Gastrocnemius medialis (tissue), 4 donors: ENCODE measurements at regions not wholly inside any gene's neighbourhood (a gene's known extent, or its start where the extent isn't known, plus 50 kb on each side); places are given as distances from the start of the nearest gene placed in this dataset.

ENCODE experiments used
- ATAC-seq, 2 donors: fragments of 150-250 bp; one replicate each; pipeline ENCODE4 v1.9.1; 2016
- DNase-seq, 2 donors: peaks; one replicate each; pipeline ENCODE4 v3.0.0-alpha.2; 2019
- H3K27ac ChIP-seq, 4 donors: fragments of 200-600 bp; sonication (generic); 1 replicate in 1 of 4; 2 replicates in 3 of 4; pipeline ENCODE4 v1.5.1; 2016 to 2018; ENCODE audit warnings: mild to moderate bottlenecking in 2 of 4, moderate library complexity in 1 of 4
- H3K27me3 ChIP-seq, 3 donors: fragments of 200-600 bp; sonication (generic) in 2 of 3; 1 replicate in 1 of 3; 2 replicates in 2 of 3; pipeline versions ENCODE4 v1.5.1 to v1.6.0; 2016 to 2019; ENCODE audit warnings: mild to moderate bottlenecking in 1 of 3, moderate library complexity in 1 of 3
- H3K36me3 ChIP-seq, 2 donors: fragments of 200-600 bp; sonication (generic) in 1 of 2; one replicate each; pipeline ENCODE4 v1.5.1; 2017 to 2018
- H3K4me1 ChIP-seq, 2 donors: fragments of 200-600 bp; sonication (generic) in 1 of 2; one replicate each; pipeline ENCODE4 v1.5.1; 2016 to 2017; ENCODE audit warnings: mild to moderate bottlenecking in 2 of 2
- H3K4me3 ChIP-seq, 4 donors: fragments of 200-600 bp; sonication (generic) in 3 of 4; 1 replicate in 1 of 4; 2 replicates in 3 of 4; pipeline ENCODE4 v1.5.1; 2016 to 2019; ENCODE audit warnings: mild to moderate bottlenecking in 2 of 4
- H3K9me3 ChIP-seq, 3 donors: fragments of 200-600 bp; sonication (generic) in 2 of 3; 1 replicate in 1 of 3; 2 replicates in 2 of 3; pipeline ENCODE4 v1.5.1; 2016 to 2019
- POLR2A ChIP-seq, 2 donors: fragments of 450-650 bp; IDR thresholded peaks; one replicate each; pipeline ENCODE4 v1.6.1; 2017; ENCODE audit warnings: antibody characterized with exemption in 2 of 2, mild to moderate bottlenecking in 2 of 2, moderate library complexity in 2 of 2
- in situ Hi-C, 4 donors: fragments of 200-750 bp; cut with MboI; loops; one replicate each; pipeline versions ENCODE4 v1.15.0 to v1.8.0; 2017; ENCODE audit warnings: low sequenced_read_pairs in 4 of 4
- intact Hi-C: fragments of 100-400 bp; cut with DNase I; formaldehyde crosslinking; loops from one replicate; pipeline ENCODE4 v1.15.1; 2023; ENCODE audit warnings: low total_unique reads
- TF ChIP-seq, protein P1 (sequence below), 5 experiments: fragments of 450-650 bp in 3 of 5; fragments of 200-600 bp in 2 of 5; sonication (generic) in 2 of 5; IDR thresholded peaks in 4 of 5; conservative IDR thresholded peaks in 1 of 5; 1 replicate in 4 of 5; 2 replicates in 1 of 5; pipeline ENCODE4 v1.5.1; 2016 to 2019; ENCODE audit warnings: antibody characterized with exemption in 5 of 5, mild to moderate bottlenecking in 3 of 5, moderate library complexity in 3 of 5

DNA sequence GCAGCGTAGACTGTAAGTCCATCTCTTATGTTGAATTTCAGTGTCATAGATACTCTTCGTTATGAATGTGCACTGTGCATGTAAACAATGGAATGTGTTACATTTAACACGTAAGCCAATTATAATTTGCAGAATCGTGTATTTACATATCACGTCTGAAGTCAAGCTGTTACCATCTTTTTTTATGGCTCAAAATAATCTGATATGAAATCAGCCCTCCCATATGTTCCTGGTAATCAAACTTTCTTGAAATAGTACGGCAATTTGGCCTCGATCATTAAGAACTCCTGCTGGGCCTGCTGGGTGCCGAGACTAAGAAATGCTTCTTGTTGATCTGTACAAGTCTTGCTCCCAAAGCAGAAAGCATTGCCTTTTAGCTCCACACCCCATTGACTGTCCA, 89.6 kb upstream of the DOK5 start:
- H3K27ac ChIP-seq, result no peak overlapping the region
- H3K4me1 ChIP-seq, result no peaks in the 10 kb centered on the region
- no peak for DNase-seq
- ATAC-seq, result no peak
- no peaks in the 10 kb centered on the region for H3K27me3 ChIP-seq
- H3K9me3 ChIP-seq, result no peaks in the 10 kb centered on the region
- in situ Hi-C loops (no loop called here), intact Hi-C loops (no loop called here)
- no peak for TF ChIP-seq POLR2A (IDR thresholded peaks at IDR 0.05)
- TF ChIP-seq, protein P1, sequence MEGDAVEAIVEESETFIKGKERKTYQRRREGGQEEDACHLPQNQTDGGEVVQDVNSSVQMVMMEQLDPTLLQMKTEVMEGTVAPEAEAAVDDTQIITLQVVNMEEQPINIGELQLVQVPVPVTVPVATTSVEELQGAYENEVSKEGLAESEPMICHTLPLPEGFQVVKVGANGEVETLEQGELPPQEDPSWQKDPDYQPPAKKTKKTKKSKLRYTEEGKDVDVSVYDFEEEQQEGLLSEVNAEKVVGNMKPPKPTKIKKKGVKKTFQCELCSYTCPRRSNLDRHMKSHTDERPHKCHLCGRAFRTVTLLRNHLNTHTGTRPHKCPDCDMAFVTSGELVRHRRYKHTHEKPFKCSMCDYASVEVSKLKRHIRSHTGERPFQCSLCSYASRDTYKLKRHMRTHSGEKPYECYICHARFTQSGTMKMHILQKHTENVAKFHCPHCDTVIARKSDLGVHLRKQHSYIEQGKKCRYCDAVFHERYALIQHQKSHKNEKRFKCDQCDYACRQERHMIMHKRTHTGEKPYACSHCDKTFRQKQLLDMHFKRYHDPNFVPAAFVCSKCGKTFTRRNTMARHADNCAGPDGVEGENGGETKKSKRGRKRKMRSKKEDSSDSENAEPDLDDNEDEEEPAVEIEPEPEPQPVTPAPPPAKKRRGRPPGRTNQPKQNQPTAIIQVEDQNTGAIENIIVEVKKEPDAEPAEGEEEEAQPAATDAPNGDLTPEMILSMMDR (IDR thresholded peaks at IDR 0.05 in 4 of 5, conservative IDR thresholded peaks at IDR 0.05 in 1 of 5), result no peak
- no peak overlapping the region for H3K4me3 ChIP-seq
- no peaks in the 10 kb centered on the region for H3K36me3 ChIP-seq

DNA sequence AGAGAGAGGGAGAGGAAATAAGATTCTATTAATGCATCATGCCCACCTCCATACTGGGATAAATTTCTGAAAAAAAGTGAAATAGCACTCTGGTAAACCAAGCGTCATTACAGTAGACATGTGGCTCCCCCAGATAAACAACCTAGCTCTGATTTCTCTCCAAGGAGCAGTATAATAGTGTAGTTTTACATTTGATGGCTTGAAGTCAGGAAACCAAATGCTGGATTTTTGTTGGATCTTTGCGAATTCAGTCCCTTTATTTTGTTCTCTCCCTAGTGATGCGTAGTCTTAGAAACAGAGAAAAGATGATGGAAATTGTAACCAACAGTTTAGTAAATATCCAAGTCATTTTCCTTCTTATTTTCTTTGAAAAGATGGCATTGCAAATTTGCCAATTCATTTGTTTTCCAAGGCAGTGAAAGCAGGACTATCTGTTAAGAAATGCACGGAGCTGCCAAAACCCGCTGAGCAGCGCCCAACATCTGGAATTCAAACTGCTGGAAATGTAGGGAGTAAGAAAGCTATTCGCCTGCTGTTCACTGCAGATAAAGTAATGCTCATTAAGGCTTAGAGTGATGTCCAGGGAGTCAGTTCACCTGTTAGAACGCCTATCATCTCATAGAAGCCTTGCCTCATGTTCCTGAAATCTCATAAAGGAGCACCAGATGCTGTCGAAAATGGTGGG, 85.7 kb upstream of the DOK5 start:
- ATAC-seq (no peak), DNase-seq (no peak)
- TF ChIP-seq, protein P1 (IDR thresholded peaks at IDR 0.05 in 4 of 5, conservative IDR thresholded peaks at IDR 0.05 in 1 of 5), result no peak
- TF ChIP-seq POLR2A (IDR thresholded peaks at IDR 0.05), result no peak
- in situ Hi-C loops, result no loop called here
- H3K4me1 ChIP-seq, result no peaks in the 10 kb centered on the region
- H3K4me3 ChIP-seq, result no peak overlapping the region
- no peak overlapping the region for H3K27ac ChIP-seq
- H3K9me3 ChIP-seq, result no peaks in the 10 kb centered on the region
- H3K36me3 ChIP-seq, result no peaks in the 10 kb centered on the region
- intact Hi-C loops, result no loop called here
- H3K27me3 ChIP-seq, result no peaks in the 10 kb centered on the region

DNA sequence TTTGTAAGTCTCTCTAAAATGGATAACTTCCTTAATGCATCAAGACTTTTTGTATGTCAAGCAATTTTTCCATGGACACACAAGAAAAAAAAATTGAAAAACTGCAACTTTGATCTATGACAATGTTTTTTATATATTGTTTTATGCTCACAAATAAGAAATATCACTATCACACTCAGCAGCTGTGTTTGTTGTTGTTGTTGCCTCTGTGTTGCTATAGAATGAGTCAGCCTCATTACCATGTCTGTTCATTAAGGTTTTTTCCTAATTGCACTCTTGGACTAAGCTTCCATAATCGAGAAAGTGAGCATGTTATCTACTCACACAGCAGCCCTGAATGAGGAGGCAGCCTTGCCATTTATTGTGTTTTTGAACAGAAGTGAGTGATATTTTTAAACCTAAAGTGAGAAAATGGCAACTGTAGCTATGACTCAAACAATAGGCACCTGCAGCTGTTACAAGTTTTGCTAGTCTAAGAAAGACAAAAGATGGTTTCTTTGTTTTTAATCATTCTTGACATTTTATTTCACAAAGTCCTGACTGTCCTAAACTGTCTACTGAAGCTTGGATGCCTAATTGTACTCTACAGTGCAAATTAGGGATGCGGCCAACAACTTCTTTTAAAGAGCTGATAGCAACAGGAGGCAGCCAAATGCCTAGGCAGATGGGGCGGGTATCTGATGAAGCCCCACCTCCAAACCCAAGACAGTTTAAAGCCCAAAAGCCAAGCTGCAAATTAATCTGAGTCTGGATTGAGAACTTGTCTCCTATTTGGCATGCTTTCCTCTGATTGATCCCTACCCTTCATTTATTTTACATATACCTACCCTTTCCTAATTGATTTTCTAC, 77.9 kb upstream of the DOK5 start:
- no peaks in the 10 kb centered on the region for H3K27me3 ChIP-seq
- DNase-seq (no peak), ATAC-seq (no peak)
- no peak overlapping the region for H3K27ac ChIP-seq
- no peaks in the 10 kb centered on the region for H3K4me1 ChIP-seq
- in situ Hi-C loops (no loop called here), intact Hi-C loops (no loop called here)
- H3K4me3 ChIP-seq, result no peak overlapping the region
- no peaks in the 10 kb centered on the region for H3K36me3 ChIP-seq
- TF ChIP-seq, protein P1 (IDR thresholded peaks at IDR 0.05 in 4 of 5, conservative IDR thresholded peaks at IDR 0.05 in 1 of 5), result no peak
- TF ChIP-seq POLR2A (IDR thresholded peaks at IDR 0.05), result no peak
- H3K9me3 ChIP-seq, result no peaks in the 10 kb centered on the region

DNA sequence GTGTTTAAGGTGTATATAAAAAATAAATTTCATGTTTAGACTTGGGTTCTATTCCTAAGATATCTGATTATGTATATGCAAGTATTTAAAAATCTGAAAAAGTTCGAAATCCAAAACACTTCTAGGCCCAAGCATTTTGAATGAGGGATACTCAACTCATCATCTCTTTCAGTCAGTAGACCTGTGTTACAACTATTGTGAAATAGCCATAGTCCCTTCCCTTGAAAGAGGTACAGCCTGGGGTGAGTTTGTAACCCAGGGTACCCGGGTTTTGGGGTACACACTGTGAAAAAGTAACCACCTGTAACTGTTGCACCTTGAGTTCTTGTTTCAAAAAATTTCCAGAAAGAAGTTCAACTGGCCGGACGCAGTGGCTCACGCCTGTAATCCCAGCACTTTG, 76.6 kb upstream of the DOK5 start:
- intact Hi-C loops (no loop called here), in situ Hi-C loops (no loop called here)
- no peak for TF ChIP-seq POLR2A (IDR thresholded peaks at IDR 0.05)
- TF ChIP-seq, protein P1 (IDR thresholded peaks at IDR 0.05 in 4 of 5, conservative IDR thresholded peaks at IDR 0.05 in 1 of 5), result no peak
- Histone ChIP-seq H3K27ac (no peak overlapping the region), H3K9me3 (no peaks in the 10 kb centered on the region), H3K4me3 (no peak overlapping the region), H3K4me1 (no peaks in the 10 kb centered on the region), H3K27me3 (no peaks in the 10 kb centered on the region), H3K36me3 (no peaks in the 10 kb centered on the region)
- DNase-seq, result no peak
- ATAC-seq, result no peak
